NCI-H82 treated with DMSO at 0.1 percent for 48 hours (cell line): ENCODE measurements at regions not wholly inside any gene's neighbourhood (a gene's known extent, or its start where the extent isn't known, plus 50 kb on each side); places are given as distances from the start of the nearest gene placed in this dataset.
"Not testable (repeated sequence)": the region's sequence is repeated elsewhere in the genome, so short reads cannot be mapped to it uniquely, and the experiment has no call there.

ENCODE experiments used
- DNase-seq: peaks from one replicate; lab custom pipeline; 2025; ENCODE audit not compliant: unreplicated experiment; lab: John Stamatoyannopoulos, UW

- DNase-seq, result no peak
Observed at GRCh38 chr3:82628385-82629014, 867.1 kb upstream of the GBE1 start.

GRCh38 chr3:82627733-82628132, 866.3 kb upstream of the GBE1 start:
- DNase-seq, result no peak

GRCh38 chr3:82620744-82621143, 859.3 kb upstream of the GBE1 start:
- not testable (repeated sequence) for DNase-seq

- DNase-seq, result no peak
Observed at GRCh38 chr3:82618594-82618993, 857.1 kb upstream of the GBE1 start.

GRCh38 chr3:82610236-82610635, 848.8 kb upstream of the GBE1 start:
- DNase-seq, result no peak

GRCh38 chr3:82607391-82607790, 845.9 kb upstream of the GBE1 start:
- DNase-seq, result no peak

- DNase-seq, result no peak
Observed at GRCh38 chr3:82596805-82597204, 835.4 kb upstream of the GBE1 start.

- no peak for DNase-seq
Observed at GRCh38 chr3:82595530-82595929, 834.1 kb upstream of the GBE1 start.

- no peak for DNase-seq
Observed at GRCh38 chr3:82587174-82587573, 825.7 kb upstream of the GBE1 start.

- DNase-seq, result no peak
Observed at GRCh38 chr3:82586414-82586813, 825.0 kb upstream of the GBE1 start.

GRCh38 chr3:82586002-82586401, 824.6 kb upstream of the GBE1 start:
- DNase-seq, result not testable (repeated sequence)

- not testable (repeated sequence) for DNase-seq
Observed at GRCh38 chr3:82585591-82585990, 824.1 kb upstream of the GBE1 start.

GRCh38 chr3:82584861-82585260, 823.4 kb upstream of the GBE1 start:
- not testable (repeated sequence) for DNase-seq

- not testable (repeated sequence) for DNase-seq
Observed at GRCh38 chr3:82584415-82584814, 823.0 kb upstream of the GBE1 start.

- DNase-seq, result no peak
Observed at GRCh38 chr3:82581350-82581749, 819.9 kb upstream of the GBE1 start.

GRCh38 chr3:82572721-82573120, 811.3 kb upstream of the GBE1 start:
- DNase-seq, result no peak

GRCh38 chr3:82568776-82569338, 807.4 kb upstream of the GBE1 start:
- DNase-seq, result no peak

- no peak for DNase-seq
Observed at GRCh38 chr3:82567029-82567600, 805.7 kb upstream of the GBE1 start.

GRCh38 chr3:82562896-82563295, 801.5 kb upstream of the GBE1 start:
- DNase-seq, result no peak

GRCh38 chr3:82561784-82562183, 800.3 kb upstream of the GBE1 start:
- no peak for DNase-seq

GRCh38 chr3:82558081-82558480, 796.6 kb upstream of the GBE1 start:
- no peak for DNase-seq

- no peak for DNase-seq
Observed at GRCh38 chr3:82556113-82556512, 794.7 kb upstream of the GBE1 start.

- DNase-seq, result not testable (repeated sequence)
Observed at GRCh38 chr3:82542556-82542955, 781.1 kb upstream of the GBE1 start.
